Activated CD8-positive, alpha-beta memory T cell treated with anti-CD3 and anti-CD28 coated beads, Interleukin-2, amount 50 U/mL, for 1 hour (primary cell): ENCODE measurements at regions not wholly inside any gene's neighbourhood (a gene's known extent, or its start where the extent isn't known, plus 50 kb on each side); places are given as distances from the start of the nearest gene placed in this dataset.
"Not testable (repeated sequence)": the region's sequence is repeated elsewhere in the genome, so short reads cannot be mapped to it uniquely, and the experiment has no call there.

Source experiments
- DNase-seq: peaks from one replicate; pipeline ENCODE4 v3.0.0-alpha.2; 2020; ENCODE audit errors: extremely low read depth

- DNase-seq: no peak
Observed at GRCh38 chr13:73844986-73845385, 289.2 kb downstream of the KLF12 start.

GRCh38 chr13:73842626-73843025, 291.6 kb downstream of the KLF12 start:
- DNase-seq: no peak

- DNase-seq: no peak
Observed at GRCh38 chr13:73842184-73842583, 292.0 kb downstream of the KLF12 start.

GRCh38 chr13:73837147-73837546, 297.1 kb downstream of the KLF12 start:
- DNase-seq: no peak

GRCh38 chr13:73835138-73835721, 299.0 kb downstream of the KLF12 start:
- no peak for DNase-seq

- no peak for DNase-seq
Observed at GRCh38 chr13:73833325-73834070, 300.7 kb downstream of the KLF12 start.

- DNase-seq: no peak
Observed at GRCh38 chr13:73832825-73833224, 301.4 kb downstream of the KLF12 start.

- no peak for DNase-seq
Observed at GRCh38 chr13:73832128-73832588, 302.0 kb downstream of the KLF12 start.

- DNase-seq: no peak
Observed at GRCh38 chr13:73829416-73829815, 304.8 kb downstream of the KLF12 start.

GRCh38 chr13:73828811-73829210, 305.4 kb downstream of the KLF12 start:
- no peak for DNase-seq

GRCh38 chr13:73827434-73827833, 306.8 kb downstream of the KLF12 start:
- no peak for DNase-seq

GRCh38 chr13:73825143-73825542, 309.1 kb downstream of the KLF12 start:
- no peak for DNase-seq

- DNase-seq: no peak
Observed at GRCh38 chr13:73822668-73823592, 311.3 kb downstream of the KLF12 start.

GRCh38 chr13:73820688-73821087, 313.5 kb downstream of the KLF12 start:
- DNase-seq: no peak

GRCh38 chr13:73820285-73820684, 313.9 kb downstream of the KLF12 start:
- DNase-seq: no peak

- DNase-seq: no peak
Observed at GRCh38 chr13:73819711-73820110, 314.5 kb downstream of the KLF12 start.

GRCh38 chr13:73816702-73817101, 317.5 kb downstream of the KLF12 start:
- DNase-seq: no peak

- DNase-seq: no peak
Observed at GRCh38 chr13:73815796-73816195, 318.4 kb downstream of the KLF12 start.

GRCh38 chr13:73810647-73811046, 323.6 kb downstream of the KLF12 start:
- no peak for DNase-seq

GRCh38 chr13:73809561-73809960, 324.6 kb downstream of the KLF12 start:
- no peak for DNase-seq

- no peak for DNase-seq
Observed at GRCh38 chr13:73808318-73808717, 325.9 kb downstream of the KLF12 start.

GRCh38 chr13:73805326-73805958, 328.8 kb downstream of the KLF12 start:
- DNase-seq: not testable (repeated sequence)
